ENCODE measurements at regions not wholly inside any gene's neighbourhood (a gene's known extent, or its start where the extent isn't known, plus 50 kb on each side); places are given as distances from the start of the nearest gene placed in this dataset.

- DNase-seq (ENCODE audit: low read depth), result no peak
- no peak overlapping the region for H3K4me3 ChIP-seq (ENCODE audit: low read length)
- TF ChIP-seq CTCF (conservative IDR thresholded peaks at IDR 0.05; ENCODE audit: low read depth, low read length), result no peak
Measured at GRCh38 chr2:139645617-139646016, 865.4 kb upstream of the NXPH2 start.

GRCh38 chr2:139643139-139643538 lies 862.9 kb upstream of the NXPH2 start:
- H3K4me3 ChIP-seq (ENCODE audit: low read length), result no peak overlapping the region
- no peak for DNase-seq (ENCODE audit: low read depth)
- TF ChIP-seq CTCF (conservative IDR thresholded peaks at IDR 0.05; ENCODE audit: low read depth, low read length), result no peak

GRCh38 chr2:139631966-139632365 lies 851.8 kb upstream of the NXPH2 start:
- DNase-seq (ENCODE audit: low read depth), result no peak
- no peak overlapping the region for H3K4me3 ChIP-seq (ENCODE audit: low read length)
- no peak for TF ChIP-seq CTCF (conservative IDR thresholded peaks at IDR 0.05; ENCODE audit: low read depth, low read length)

GRCh38 chr2:139628931-139629330 lies 848.7 kb upstream of the NXPH2 start:
- TF ChIP-seq CTCF (conservative IDR thresholded peaks at IDR 0.05; ENCODE audit: low read depth, low read length), result no peak
- no peak overlapping the region for H3K4me3 ChIP-seq (ENCODE audit: low read length)
- no peak for DNase-seq (ENCODE audit: low read depth)

- no peak for TF ChIP-seq CTCF (conservative IDR thresholded peaks at IDR 0.05; ENCODE audit: low read depth, low read length)
- no peak overlapping the region for H3K4me3 ChIP-seq (ENCODE audit: low read length)
- no peak for DNase-seq (ENCODE audit: low read depth)
Measured at GRCh38 chr2:139626128-139626527, 845.9 kb upstream of the NXPH2 start.

- no peak overlapping the region for H3K4me3 ChIP-seq (ENCODE audit: low read length)
- TF ChIP-seq CTCF (conservative IDR thresholded peaks at IDR 0.05; ENCODE audit: low read depth, low read length), result no peak
- DNase-seq (ENCODE audit: low read depth), result no peak
Measured at GRCh38 chr2:139622691-139623090, 842.5 kb upstream of the NXPH2 start.

GRCh38 chr2:139617747-139618146 lies 837.6 kb upstream of the NXPH2 start:
- TF ChIP-seq CTCF (conservative IDR thresholded peaks at IDR 0.05; ENCODE audit: low read depth, low read length), result no peak
- no peak overlapping the region for H3K4me3 ChIP-seq (ENCODE audit: low read length)
- DNase-seq (ENCODE audit: low read depth), result no peak

Data from retinal pigment epithelial cell (primary cell).